Jurkat, Clone E6-1 (cell line): ENCODE measurements at regions not wholly inside any gene's neighbourhood (a gene's known extent, or its start where the extent isn't known, plus 50 kb on each side); places are given as distances from the start of the nearest gene placed in this dataset.
A peak's percentile ranks its signal among the peaks of the same experiment; 100 is the strongest.

Experiments
- DNase-seq: peaks from one replicate; pipeline ENCODE4 v3.0.0-alpha.2; 2011; ENCODE audit warnings: low read depth, low spot score
- H3K4me3 ChIP-seq: 2 replicates; pipeline ENCODE4 v1.5.1; 2011; ENCODE audit warnings: mild to moderate bottlenecking, low read length, control low read depth, moderate library complexity

DNA sequence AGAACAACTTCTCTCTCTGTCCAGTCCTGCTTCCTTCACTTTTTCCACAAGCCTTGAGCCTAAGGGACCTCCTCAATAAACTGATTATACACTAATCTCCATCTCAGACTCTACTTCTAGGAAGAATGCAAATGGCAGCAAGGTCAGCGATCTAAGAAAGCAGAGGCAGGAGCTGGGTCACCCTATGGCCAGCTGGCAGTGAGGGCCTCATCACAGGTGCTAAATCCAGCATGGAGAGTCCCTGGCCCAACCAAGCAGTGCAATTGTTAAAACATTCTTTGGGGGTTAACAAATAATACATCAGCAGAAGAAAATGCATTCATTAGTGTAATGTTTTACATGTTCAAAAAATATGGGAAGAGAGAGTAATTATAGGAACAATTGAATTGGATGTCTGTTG, 416.0 kb downstream of the SIPA1L2 start:
- no peak overlapping the region for H3K4me3 ChIP-seq
- no peak for DNase-seq

DNA sequence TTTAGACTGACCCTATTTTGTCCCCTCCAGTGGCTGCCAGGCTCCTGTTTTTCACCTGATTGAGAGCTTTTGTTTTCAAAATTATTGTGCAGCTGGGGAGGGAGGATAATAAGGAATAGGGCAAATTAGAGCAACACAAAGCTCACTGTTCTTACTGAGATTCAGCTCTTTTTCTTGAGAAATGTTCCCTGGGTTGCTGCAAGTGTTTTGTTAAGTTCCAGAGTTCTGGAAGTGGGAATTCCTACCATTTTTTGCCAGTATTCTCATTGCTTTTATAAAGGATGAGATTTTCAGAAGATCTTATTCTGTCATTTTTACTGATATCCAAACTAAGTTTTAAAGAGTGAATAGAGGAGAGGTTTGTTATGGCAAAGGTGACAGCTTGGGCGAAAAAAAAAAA, 417.7 kb downstream of the SIPA1L2 start:
- H3K4me3 ChIP-seq, result no peak overlapping the region

DNA sequence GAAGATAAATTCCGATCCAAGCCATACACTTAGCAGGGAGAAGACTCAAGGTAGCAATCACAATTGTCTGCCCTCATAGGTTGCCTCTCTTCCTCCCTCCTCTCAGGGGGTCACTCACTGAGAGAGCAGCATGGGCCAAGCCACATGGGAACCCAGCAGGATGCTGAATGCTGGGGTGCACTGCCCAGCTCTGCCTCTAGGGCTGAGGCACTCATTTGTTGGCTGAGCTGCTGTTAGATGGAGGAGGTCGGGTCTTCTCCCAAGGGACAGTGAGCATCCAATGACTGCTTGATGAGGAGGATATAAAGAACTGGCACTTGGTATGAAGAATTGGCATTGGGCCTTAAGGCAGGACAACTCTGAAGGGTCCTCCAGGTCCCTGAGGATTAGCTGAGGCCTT, 418.8 kb downstream of the SIPA1L2 start:
- peak; percentile 23 for DNase-seq
- H3K4me3 ChIP-seq, result no peak overlapping the region

More for the DNA sequence above, 417.7 kb downstream of the SIPA1L2 start:
- no peak for DNase-seq

DNA sequence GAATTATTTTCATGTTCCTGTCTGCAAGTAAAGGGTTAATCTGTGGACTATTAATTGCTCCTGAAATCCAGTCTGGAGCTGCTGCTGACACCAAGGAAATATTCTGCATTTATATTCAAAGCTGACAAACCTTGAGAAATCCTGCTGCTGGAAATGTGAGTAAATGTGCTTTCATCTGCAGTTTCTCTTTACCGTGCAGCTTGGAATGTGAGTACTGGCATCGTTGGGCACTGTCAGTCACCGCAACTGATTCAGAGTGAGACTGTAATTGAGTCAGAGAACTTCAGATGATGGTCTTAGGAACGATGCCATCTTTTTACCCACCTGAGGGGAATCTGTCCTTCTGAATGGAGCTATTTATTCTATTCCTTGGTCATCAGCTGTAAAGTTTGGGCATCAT, 420.6 kb downstream of the SIPA1L2 start:
- no peak overlapping the region for H3K4me3 ChIP-seq
- no peak for DNase-seq

DNA sequence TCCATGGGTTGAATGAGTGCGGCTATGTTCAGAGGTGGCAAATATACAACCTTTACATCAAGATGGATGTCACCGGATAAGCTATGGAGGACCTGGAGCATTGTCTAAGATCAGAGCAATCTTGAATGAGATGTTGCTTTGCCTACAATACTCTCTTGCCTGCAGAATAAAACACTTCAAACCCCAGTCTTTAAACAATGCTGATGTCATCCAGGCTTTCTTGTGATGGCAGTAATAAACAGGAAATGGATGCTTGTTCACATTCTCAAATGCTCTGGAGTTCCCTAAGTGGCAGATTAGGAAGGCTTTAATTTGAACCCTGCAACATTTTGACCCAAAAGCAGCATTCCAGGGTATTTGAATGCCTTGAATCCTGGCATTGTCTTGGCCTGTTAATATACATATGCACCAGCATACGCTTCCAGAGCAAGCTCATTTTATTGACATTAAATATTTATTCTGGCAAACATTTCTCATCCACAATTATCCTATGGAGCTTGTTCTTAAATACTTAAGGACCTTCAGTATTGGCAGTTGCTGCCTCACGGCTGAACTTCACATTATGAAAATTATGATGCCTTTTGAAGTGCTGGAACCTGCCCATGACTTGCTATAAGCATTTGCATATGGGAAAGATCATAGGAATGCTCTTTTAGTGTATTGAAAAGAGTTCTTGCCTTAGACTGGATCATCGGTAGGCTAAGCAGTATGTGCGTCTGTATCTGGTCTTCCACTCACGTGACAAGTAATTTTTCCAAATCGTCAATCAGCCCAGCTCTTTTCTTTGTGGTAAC, 422.7 kb downstream of the SIPA1L2 start:
- DNase-seq, result no peak
- H3K4me3 ChIP-seq, result no peak overlapping the region

DNA sequence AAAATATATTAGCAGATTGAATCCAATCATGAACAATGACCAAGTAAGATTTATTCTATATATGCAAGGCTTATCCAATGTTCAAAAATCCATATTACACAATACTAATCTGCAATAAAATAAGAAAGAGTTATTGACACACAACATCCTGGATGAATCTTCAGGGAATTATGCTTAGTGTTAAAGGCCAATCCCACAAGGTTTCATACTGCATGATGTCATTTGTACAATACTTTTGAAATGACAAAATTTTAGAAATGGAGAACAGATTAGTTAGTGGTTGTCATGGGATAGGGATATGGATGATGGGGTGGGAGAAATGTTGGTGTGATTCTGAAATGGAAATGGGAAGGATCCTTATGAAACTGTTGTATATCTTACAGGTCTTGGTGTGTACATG, 425.7 kb downstream of the SIPA1L2 start:
- DNase-seq, result no peak
- no peak overlapping the region for H3K4me3 ChIP-seq

DNA sequence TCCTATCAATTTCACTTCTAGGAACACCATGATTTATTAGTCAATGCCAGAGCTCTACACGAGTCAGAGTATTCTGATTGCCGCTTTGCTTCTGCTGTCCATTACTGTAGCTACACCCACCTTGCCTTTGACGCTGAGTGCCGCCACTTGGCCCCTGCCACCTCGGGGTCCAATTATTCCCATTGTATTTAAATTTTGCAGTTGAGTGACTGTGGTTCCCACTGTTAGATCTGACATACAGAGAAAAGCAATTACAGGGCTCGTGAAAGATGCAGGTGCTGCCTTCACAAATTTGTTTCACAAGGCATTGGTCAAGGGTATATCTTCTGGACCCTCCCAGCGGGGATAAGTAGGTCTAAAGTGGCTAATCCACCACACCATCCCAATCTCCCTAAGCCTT, 428.9 kb downstream of the SIPA1L2 start:
- no peak for DNase-seq
- no peak overlapping the region for H3K4me3 ChIP-seq

DNA sequence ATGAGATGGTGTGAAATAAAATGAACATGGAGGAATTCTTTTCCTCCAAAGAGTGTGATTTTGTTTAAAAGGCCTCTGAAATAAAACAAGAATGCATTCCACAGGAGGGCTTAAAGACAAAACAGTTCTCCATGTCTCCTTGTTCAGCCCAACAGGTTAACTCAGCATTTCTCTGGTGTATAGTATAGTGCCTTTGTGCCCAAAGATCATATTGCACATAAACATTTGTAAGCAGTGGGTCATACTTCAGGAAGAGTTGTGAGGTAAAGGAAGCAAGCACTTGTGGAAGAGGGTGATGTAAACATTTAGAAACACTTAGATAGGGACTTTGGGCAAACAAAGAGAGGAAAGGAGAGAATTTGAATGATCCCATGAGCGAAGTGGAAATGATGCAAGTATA, 433.9 kb downstream of the SIPA1L2 start:
- no peak overlapping the region for H3K4me3 ChIP-seq
- no peak for DNase-seq

DNA sequence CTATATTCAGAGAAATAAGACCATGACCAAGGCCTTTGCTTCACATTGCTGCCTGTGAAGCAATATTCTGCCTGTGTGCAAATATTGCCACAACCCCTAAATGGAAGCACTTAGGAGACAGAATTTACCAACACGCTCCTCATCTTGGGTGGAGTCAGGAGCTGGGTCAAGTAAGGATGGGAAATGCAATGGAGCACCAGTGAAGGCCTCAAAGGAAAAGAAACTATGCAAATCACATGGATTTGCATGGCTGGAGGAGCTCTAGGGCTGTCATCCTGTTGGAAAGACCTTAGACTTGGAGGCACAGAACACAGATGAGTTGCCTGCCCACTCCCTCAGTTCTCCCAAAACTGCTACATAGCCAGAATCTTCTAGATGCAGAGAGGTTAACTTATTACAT, 435.5 kb downstream of the SIPA1L2 start:
- no peak overlapping the region for H3K4me3 ChIP-seq
- no peak for DNase-seq

DNA sequence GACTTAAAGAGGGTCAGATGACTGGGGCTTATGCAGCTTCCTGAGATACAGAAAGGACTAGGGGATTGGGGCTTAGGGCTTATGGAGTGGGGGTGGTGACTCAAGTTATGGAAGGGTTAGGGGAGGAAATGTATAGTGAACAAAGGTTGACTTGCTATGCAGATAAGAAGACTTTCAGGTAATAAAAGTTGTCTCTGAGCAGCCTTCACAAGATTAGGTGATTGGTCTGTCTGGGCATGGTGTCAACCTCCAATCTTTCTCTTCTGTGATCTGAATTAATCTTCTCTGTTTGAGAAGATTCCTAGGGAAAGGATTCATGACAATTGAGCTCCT, 436.5 kb downstream of the SIPA1L2 start:
- H3K4me3 ChIP-seq, result no peak overlapping the region
- DNase-seq, result no peak

DNA sequence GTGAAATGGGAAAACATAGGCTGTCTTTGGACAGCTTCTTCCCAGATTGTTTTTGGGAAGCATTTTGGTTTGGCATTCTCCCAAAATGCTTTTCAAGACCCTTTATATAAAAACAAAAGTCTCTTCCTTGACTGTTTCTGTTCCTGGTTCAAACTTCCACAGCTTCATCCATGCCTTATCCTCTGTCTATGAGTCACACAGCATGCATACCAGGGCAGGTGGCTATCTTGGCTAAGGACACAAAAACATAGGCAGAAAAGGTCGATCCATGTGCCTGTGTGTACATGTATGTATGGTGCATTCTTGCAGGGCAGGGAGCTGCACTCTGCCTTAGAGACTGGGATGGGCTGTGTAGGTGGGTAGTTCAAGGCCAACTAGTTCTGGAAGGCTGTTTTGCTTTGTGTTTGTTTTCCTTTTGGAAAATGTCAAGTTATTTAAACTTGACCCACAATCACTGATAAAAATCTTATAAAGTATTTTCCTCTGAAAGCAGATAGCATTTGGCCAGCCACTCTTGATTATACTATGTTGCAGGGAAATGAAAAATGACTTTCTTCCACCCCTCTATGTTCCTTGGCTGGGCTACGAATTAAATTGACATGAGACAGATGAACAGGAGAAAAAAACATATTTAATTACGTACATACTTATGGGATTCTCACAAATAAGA, 437.0 kb downstream of the SIPA1L2 start:
- DNase-seq, result no peak
- no peak overlapping the region for H3K4me3 ChIP-seq

DNA sequence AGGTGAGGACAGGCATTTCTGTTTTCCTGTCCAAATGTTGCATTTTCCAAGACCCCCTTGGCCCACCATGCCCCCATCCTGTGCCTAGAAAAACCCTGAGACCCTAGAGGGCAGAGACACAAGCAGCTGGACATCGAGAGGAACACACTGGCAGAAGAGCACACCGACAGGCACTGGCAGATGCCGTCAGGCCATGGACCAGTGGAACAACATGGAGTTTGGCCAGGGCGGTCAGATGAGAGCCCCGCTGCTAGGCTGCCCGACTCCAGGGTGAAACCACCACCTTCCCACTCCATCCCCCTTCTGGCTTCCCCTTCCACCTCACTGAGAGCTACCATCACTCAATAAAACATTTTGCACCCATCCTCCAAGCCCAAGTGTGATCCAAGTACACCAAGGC, 438.4 kb downstream of the SIPA1L2 start:
- no peak overlapping the region for H3K4me3 ChIP-seq
- no peak for DNase-seq

DNA sequence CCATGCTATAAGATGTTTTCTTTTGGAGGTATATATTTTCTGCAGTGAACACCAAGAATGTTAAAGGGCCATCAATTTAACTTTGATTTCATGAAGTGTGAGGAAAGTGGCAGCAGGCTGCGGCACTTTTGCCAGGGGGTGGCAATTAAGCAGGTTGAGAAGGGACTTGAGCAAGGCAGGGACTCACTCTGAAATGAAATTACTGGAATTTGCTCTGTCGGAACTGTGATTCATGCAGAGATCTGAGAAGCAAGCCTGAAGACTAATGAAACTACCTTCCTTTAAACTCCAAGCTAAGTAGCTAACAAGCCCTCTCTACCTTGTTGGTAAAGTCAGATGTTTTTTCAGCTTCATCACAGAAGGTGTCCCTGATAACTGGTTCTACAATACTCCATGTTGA, 441.6 kb downstream of the SIPA1L2 start:
- H3K4me3 ChIP-seq, result no peak overlapping the region
- no peak for DNase-seq

DNA sequence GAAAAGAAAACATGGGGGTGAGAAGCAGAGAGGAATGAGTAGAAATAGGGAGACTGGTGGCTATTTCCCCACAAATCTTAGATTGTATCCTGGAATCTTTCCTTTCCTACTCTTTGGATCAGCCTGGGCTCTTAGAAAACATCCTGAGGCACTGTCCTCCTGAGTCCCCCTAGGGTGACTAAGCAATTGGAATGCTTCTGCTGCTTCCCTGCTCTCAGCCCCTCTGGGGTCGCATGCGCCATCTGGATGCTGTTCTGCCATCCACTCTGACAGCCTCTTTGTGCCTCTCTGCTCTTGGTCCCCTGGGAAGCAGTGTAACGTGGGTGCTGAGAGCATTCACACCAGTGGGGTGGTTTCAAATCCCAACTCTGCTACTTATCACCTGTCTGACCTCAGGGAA, 443.0 kb downstream of the SIPA1L2 start:
- DNase-seq, result no peak

DNA sequence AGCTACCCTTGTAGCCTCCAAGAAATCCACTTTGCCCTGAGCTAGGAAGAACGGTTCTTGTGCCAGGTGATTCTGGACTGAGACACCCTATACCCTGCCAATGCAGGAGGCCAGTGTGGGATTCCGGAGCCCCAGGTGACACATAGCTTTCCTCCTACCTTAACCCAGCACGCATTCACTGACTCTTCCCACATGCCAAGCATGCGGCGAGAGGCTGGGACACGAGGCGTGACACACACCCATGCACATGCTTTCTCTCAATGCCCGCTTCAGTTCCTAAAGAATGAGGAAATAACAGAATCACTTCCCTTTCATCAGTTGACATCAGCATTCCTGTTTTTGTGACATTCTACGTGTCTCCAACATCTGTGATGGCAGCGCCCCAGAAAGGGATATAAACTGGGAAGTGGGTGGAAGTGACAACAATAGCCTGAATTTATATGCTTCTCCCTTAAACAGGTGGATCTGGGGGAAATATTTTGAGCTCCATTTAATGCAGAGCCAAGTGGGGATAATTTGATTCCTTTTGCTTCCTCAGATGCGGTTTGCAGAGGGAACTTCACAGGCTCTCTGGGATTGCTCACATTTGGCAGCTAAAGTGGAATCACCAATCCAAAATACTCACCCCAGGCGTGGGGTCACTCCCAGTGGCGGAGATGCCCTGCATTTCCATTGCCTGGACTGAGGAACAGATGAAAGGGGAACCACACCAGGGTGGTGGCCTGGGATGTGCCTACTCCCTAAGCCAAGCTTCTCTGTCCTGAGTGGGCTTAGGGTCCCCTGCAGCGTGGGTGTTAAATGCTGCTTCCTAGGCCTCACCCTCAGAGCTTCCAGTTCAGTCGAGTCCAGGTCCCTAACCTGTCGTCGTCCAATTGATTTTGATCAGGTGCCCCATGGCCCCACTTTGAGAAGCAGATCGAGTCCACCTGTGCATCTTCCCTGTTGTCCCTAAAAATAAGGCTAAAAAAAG, 445.1 kb downstream of the SIPA1L2 start:
- no peak for DNase-seq
- no peak overlapping the region for H3K4me3 ChIP-seq

More for the DNA sequence above, 443.0 kb downstream of the SIPA1L2 start:
- no peak overlapping the region for H3K4me3 ChIP-seq

DNA sequence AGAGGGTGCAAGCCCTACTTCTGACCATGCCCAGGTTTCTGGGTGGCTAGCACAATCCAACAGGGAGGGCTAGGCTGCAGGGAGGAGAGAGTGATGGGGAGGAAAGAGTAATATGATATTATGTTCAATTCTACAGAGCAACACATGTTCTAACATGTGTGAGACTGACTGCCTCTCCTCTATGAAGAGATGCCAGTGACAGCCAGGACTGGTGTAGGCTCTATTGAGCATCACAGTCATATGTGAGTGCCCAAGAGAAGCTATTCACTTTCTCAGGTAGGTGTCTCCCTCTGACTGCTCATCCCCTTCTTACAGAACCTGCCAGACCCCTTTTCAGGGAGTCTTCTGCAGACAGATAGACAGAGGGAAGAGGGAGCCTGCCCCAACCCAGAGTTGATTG, 446.1 kb downstream of the SIPA1L2 start:
- DNase-seq, result peak; percentile 44

DNA sequence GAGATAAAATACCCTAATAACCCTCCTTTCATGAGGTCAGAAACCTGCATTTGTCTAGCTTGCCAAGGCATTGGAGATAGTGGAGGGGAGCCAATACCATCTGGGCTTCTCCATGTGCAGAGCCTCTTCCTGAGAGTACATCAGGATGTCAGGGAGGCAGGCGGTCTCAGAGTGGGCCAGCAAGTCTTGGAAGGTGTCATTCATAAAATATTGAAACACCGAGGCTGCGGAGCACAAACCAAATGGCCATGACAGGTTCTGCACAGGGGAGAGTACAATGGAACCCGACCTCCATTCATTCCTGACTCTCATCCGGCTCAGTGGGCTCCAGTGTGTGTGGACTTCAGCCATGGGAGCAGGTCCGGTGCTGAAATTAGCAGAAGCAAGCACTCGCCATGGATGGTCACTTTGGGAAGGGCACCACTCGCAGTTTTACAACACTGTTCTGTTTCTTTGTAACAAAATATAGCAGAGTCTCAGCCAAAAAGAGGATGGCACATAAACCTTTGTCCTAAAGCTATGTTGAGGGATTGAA, 446.6 kb downstream of the SIPA1L2 start:
- no peak overlapping the region for H3K4me3 ChIP-seq
- no peak for DNase-seq

More for the DNA sequence above, 446.1 kb downstream of the SIPA1L2 start:
- no peak overlapping the region for H3K4me3 ChIP-seq

DNA sequence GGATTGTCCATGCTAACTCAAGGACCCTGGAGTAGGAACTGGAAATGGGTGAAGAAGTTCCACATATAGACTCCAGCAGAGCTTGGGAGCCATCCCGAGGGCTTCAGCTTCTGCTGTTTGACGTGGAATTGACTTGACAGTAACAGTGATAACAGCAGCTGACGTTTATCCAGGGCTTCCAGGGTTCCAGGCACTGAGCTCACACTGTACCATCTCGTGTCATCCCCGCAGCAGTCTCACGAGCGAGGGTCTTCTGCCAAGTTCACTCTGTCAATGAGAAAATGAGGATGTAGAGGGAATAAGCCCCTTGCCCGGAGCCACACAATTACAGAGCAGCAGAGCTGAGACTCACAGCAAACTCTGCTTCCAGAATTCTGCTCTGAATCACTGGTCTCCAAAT, 447.7 kb downstream of the SIPA1L2 start:
- H3K4me3 ChIP-seq, result no peak overlapping the region
- no peak for DNase-seq

DNA sequence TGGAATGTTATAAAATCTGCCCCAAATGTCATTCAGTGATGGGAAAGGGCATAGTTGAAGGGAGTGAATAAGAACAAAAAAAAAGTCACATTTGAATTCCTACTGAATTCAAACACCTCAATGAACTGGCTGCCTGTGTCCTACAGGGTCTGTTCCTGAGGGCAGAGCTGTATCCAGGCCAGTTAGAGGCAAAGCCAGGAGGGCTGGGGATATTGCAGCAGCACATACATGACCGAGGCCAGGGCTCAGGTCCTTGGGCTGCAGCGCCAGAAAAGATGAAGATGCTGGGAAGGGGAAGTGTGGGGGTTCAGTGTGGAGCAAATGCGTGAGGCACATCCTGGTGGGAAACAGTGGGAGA, 449.2 kb downstream of the SIPA1L2 start:
- H3K4me3 ChIP-seq, result no peak overlapping the region
- DNase-seq, result no peak
